ENCODE measurements at regions not wholly inside any gene's neighbourhood (a gene's known extent, or its start where the extent isn't known, plus 50 kb on each side); places are given as distances from the start of the nearest gene placed in this dataset.

- intact Hi-C loops (cut with micrococcal nuclease): no loop called here
- no peak overlapping the region for H3K4me3 ChIP-seq (ENCODE audit: low read length)
- Mint-ChIP-seq H3K9me3 (peaks cover 5 to 42% (median 20%) of the 10 kb centered on the region in 11 donors), H3K36me3 (no peaks in the 10 kb centered on the region), H3K4me3 (no peak overlapping the region), H3K4me1 (no peaks in the 10 kb centered on the region), H3K27me3 (peaks cover 0 to 10% (median 4%) of the 10 kb centered on the region in 5 donors), H3K27ac (no peak overlapping the region)
- H3K4me1 ChIP-seq (ENCODE audit: control insufficient read depth in 2 of 2, insufficient read depth in 2 of 2, low read length in 2 of 2): no peaks in the 10 kb centered on the region
- ChIA-PET CTCF (no interaction called here), POLR2A (no interaction called here)
- no peaks in the 10 kb centered on the region for H3K36me3 ChIP-seq (ENCODE audit: control insufficient read depth in 2 of 3, insufficient read depth in 3 of 3, low read length in 3 of 3)
- ATAC-seq (no peak), DNase-seq (no peak)
- H3K9me3 ChIP-seq (ENCODE audit: control insufficient read depth in 2 of 3, low read length in 3 of 3): peaks cover 0 to 10% (median 0%) of the 10 kb centered on the region in 3 experiments
- H3K27me3 ChIP-seq (ENCODE audit: control insufficient read depth in 2 of 2, insufficient read depth in 2 of 2, low read length in 2 of 2): no peaks in the 10 kb centered on the region
- no peak overlapping the region for H3K27ac ChIP-seq (ENCODE audit: low read depth, low read length)
These were observed 1041.8 kb downstream of the SORCS3 start for GRCh38 chr10:105682911-105683310.

- ATAC-seq: no peak
- POLR2A ChIA-PET: no interaction called here
These were observed 1040.0 kb downstream of the SORCS3 start for GRCh38 chr10:105681051-105681450.

GRCh38 chr10:105679781-105680180 lies 1038.7 kb downstream of the SORCS3 start:
- no peak overlapping the region for H3K4me3 ChIP-seq (ENCODE audit: low read length)
- ChIA-PET POLR2A (no interaction called here), CTCF (no interaction called here)
- intact Hi-C loops (cut with micrococcal nuclease): no loop called here
- Mint-ChIP-seq H3K27ac (no peak overlapping the region), H3K4me1 (no peaks in the 10 kb centered on the region), H3K4me3 (no peak overlapping the region), H3K36me3 (peaks cover 0 to 3% (median 0%) of the 10 kb centered on the region in 5 donors), H3K27me3 (peaks cover 0 to 10% (median 0%) of the 10 kb centered on the region in 5 donors), H3K9me3 (peaks cover 4 to 53% (median 21%) of the 10 kb centered on the region in 11 donors)
- H3K9me3 ChIP-seq (ENCODE audit: control insufficient read depth in 2 of 3, low read length in 3 of 3): peaks cover 0 to 10% (median 0%) of the 10 kb centered on the region in 3 experiments
- no peak overlapping the region for H3K27ac ChIP-seq (ENCODE audit: low read depth, low read length)
- no peaks in the 10 kb centered on the region for H3K4me1 ChIP-seq (ENCODE audit: control insufficient read depth in 2 of 2, insufficient read depth in 2 of 2, low read length in 2 of 2)
- no peak for DNase-seq
- H3K27me3 ChIP-seq (ENCODE audit: control insufficient read depth in 2 of 2, insufficient read depth in 2 of 2, low read length in 2 of 2): no peaks in the 10 kb centered on the region
- no peak for ATAC-seq
- H3K36me3 ChIP-seq (ENCODE audit: control insufficient read depth in 2 of 3, insufficient read depth in 3 of 3, low read length in 3 of 3): no peaks in the 10 kb centered on the region

More at GRCh38 chr10:105681051-105681450, 1040.0 kb downstream of the SORCS3 start:
- Mint-ChIP-seq H3K4me3 (no peak overlapping the region), H3K27ac (no peak overlapping the region), H3K4me1 (no peaks in the 10 kb centered on the region), H3K36me3 (peaks cover 0 to 3% (median 0%) of the 10 kb centered on the region in 5 donors), H3K27me3 (peaks cover 0 to 10% (median 4%) of the 10 kb centered on the region in 5 donors), H3K9me3 (peaks cover 5 to 46% (median 21%) of the 10 kb centered on the region in 11 donors)
- intact Hi-C loops (cut with micrococcal nuclease): no loop called here
- no peaks in the 10 kb centered on the region for H3K27me3 ChIP-seq (ENCODE audit: control insufficient read depth in 2 of 2, insufficient read depth in 2 of 2, low read length in 2 of 2)
- H3K4me3 ChIP-seq (ENCODE audit: low read length): no peak overlapping the region
- no peak overlapping the region for H3K27ac ChIP-seq (ENCODE audit: low read depth, low read length)
- DNase-seq: no peak
- H3K36me3 ChIP-seq (ENCODE audit: control insufficient read depth in 2 of 3, insufficient read depth in 3 of 3, low read length in 3 of 3): no peaks in the 10 kb centered on the region
- CTCF ChIA-PET: no interaction called here
- H3K9me3 ChIP-seq (ENCODE audit: control insufficient read depth in 2 of 3, low read length in 3 of 3): peaks cover 0 to 10% (median 0%) of the 10 kb centered on the region in 3 experiments
- no peaks in the 10 kb centered on the region for H3K4me1 ChIP-seq (ENCODE audit: control insufficient read depth in 2 of 2, insufficient read depth in 2 of 2, low read length in 2 of 2)

- no peaks in the 10 kb centered on the region for H3K36me3 ChIP-seq (ENCODE audit: control insufficient read depth in 2 of 3, insufficient read depth in 3 of 3, low read length in 3 of 3)
- Mint-ChIP-seq H3K36me3 (peaks cover 0 to 7% (median 0%) of the 10 kb centered on the region in 5 donors), H3K4me1 (no peaks in the 10 kb centered on the region), H3K27me3 (peaks cover 0 to 10% (median 0%) of the 10 kb centered on the region in 5 donors), H3K27ac (no peak overlapping the region), H3K4me3 (no peak overlapping the region), H3K9me3 (peaks cover 2 to 51% (median 18%) of the 10 kb centered on the region in 11 donors)
- ATAC-seq: no peak
- no peak overlapping the region for H3K4me3 ChIP-seq (ENCODE audit: low read length)
- H3K9me3 ChIP-seq (ENCODE audit: control insufficient read depth in 2 of 3, low read length in 3 of 3): no peaks in the 10 kb centered on the region
- H3K27ac ChIP-seq (ENCODE audit: low read depth, low read length): no peak overlapping the region
- ChIA-PET CTCF (no interaction called here), POLR2A (no interaction called here)
- intact Hi-C loops (cut with micrococcal nuclease): no loop called here
- no peak for DNase-seq
- H3K4me1 ChIP-seq (ENCODE audit: control insufficient read depth in 2 of 2, insufficient read depth in 2 of 2, low read length in 2 of 2): no peaks in the 10 kb centered on the region
- no peaks in the 10 kb centered on the region for H3K27me3 ChIP-seq (ENCODE audit: control insufficient read depth in 2 of 2, insufficient read depth in 2 of 2, low read length in 2 of 2)
These were observed 1034.2 kb downstream of the SORCS3 start for GRCh38 chr10:105675333-105675732.

- Mint-ChIP-seq H3K4me3 (no peak overlapping the region), H3K9me3 (peaks cover 2 to 50% (median 18%) of the 10 kb centered on the region in 11 donors), H3K27ac (no peak overlapping the region), H3K4me1 (no peaks in the 10 kb centered on the region), H3K27me3 (peaks cover 0 to 10% (median 0%) of the 10 kb centered on the region in 5 donors), H3K36me3 (peaks cover 0 to 7% (median 0%) of the 10 kb centered on the region in 5 donors)
- Histone ChIP-seq H3K4me1 (ENCODE audit: control insufficient read depth in 2 of 2, insufficient read depth in 2 of 2, low read length in 2 of 2) (no peaks in the 10 kb centered on the region), H3K9me3 (ENCODE audit: control insufficient read depth in 2 of 3, low read length in 3 of 3) (no peaks in the 10 kb centered on the region), H3K36me3 (ENCODE audit: control insufficient read depth in 2 of 3, insufficient read depth in 3 of 3, low read length in 3 of 3) (no peaks in the 10 kb centered on the region), H3K27ac (ENCODE audit: low read depth, low read length) (no peak overlapping the region), H3K27me3 (ENCODE audit: control insufficient read depth in 2 of 2, insufficient read depth in 2 of 2, low read length in 2 of 2) (no peaks in the 10 kb centered on the region), H3K4me3 (ENCODE audit: low read length) (no peak overlapping the region)
- intact Hi-C loops (cut with micrococcal nuclease): no loop called here
- no peak for DNase-seq
- ChIA-PET CTCF (no interaction called here), POLR2A (no interaction called here)
- no peak for ATAC-seq
These were observed 1033.4 kb downstream of the SORCS3 start for GRCh38 chr10:105674448-105674847.

- no peaks in the 10 kb centered on the region for H3K4me1 ChIP-seq (ENCODE audit: control insufficient read depth in 2 of 2, insufficient read depth in 2 of 2, low read length in 2 of 2)
- no peaks in the 10 kb centered on the region for H3K27me3 ChIP-seq (ENCODE audit: control insufficient read depth in 2 of 2, insufficient read depth in 2 of 2, low read length in 2 of 2)
- Mint-ChIP-seq H3K4me3 (no peak overlapping the region), H3K36me3 (no peaks in the 10 kb centered on the region), H3K4me1 (no peaks in the 10 kb centered on the region), H3K9me3 (peaks cover 0 to 7% (median 0%) of the 10 kb centered on the region in 11 donors), H3K27me3 (peaks cover 0 to 9% (median 0%) of the 10 kb centered on the region in 5 donors), H3K27ac (no peak overlapping the region)
- H3K27ac ChIP-seq (ENCODE audit: low read depth, low read length): no peak overlapping the region
- ChIA-PET CTCF (no interaction called here), POLR2A (no interaction called here)
- H3K36me3 ChIP-seq (ENCODE audit: control insufficient read depth in 2 of 3, insufficient read depth in 3 of 3, low read length in 3 of 3): no peaks in the 10 kb centered on the region
- H3K4me3 ChIP-seq (ENCODE audit: low read length): no peak overlapping the region
- DNase-seq (no peak), ATAC-seq (no peak)
- intact Hi-C loops (cut with micrococcal nuclease): no loop called here
- no peaks in the 10 kb centered on the region for H3K9me3 ChIP-seq (ENCODE audit: control insufficient read depth in 2 of 3, low read length in 3 of 3)
These were observed 1017.6 kb downstream of the SORCS3 start for GRCh38 chr10:105658696-105659095.

GRCh38 chr10:105656856-105657255 lies 1015.8 kb downstream of the SORCS3 start:
- Mint-ChIP-seq H3K9me3 (peaks cover 0 to 7% (median 0%) of the 10 kb centered on the region in 11 donors), H3K27me3 (peaks cover 0 to 9% (median 0%) of the 10 kb centered on the region in 5 donors), H3K27ac (no peak overlapping the region), H3K4me3 (no peak overlapping the region), H3K36me3 (no peaks in the 10 kb centered on the region), H3K4me1 (no peaks in the 10 kb centered on the region)
- ATAC-seq: no peak
- Histone ChIP-seq H3K9me3 (ENCODE audit: control insufficient read depth in 2 of 3, low read length in 3 of 3) (no peaks in the 10 kb centered on the region), H3K36me3 (ENCODE audit: control insufficient read depth in 2 of 3, insufficient read depth in 3 of 3, low read length in 3 of 3) (no peaks in the 10 kb centered on the region), H3K27me3 (ENCODE audit: control insufficient read depth in 2 of 2, insufficient read depth in 2 of 2, low read length in 2 of 2) (no peaks in the 10 kb centered on the region), H3K4me3 (ENCODE audit: low read length) (no peak overlapping the region), H3K4me1 (ENCODE audit: control insufficient read depth in 2 of 2, insufficient read depth in 2 of 2, low read length in 2 of 2) (no peaks in the 10 kb centered on the region), H3K27ac (ENCODE audit: low read depth, low read length) (no peak overlapping the region)
- DNase-seq: no peak
- CTCF ChIA-PET: no interaction called here
- intact Hi-C loops (cut with micrococcal nuclease): no loop called here
- POLR2A ChIA-PET: no interaction called here

Data from naive thymus-derived CD4-positive, alpha-beta T cell (primary cell).